Medulla oblongata (tissue), 1 donor: ENCODE measurements at regions not wholly inside any gene's neighbourhood (a gene's known extent, or its start where the extent isn't known, plus 50 kb on each side); places are given as distances from the start of the nearest gene placed in this dataset.
"Not testable (repeated sequence)": the region's sequence is repeated elsewhere in the genome, so short reads cannot be mapped to it uniquely, and the experiment has no call there.

ENCODE experiments used
- DNase-seq: peaks from one replicate; pipeline ENCODE4 v3.0.0-alpha.2; 2015; ENCODE audit errors: extremely low spot score

- no peak for DNase-seq
Observed at GRCh38 chrY:20042993-20043392, 298.5 kb upstream of the KDM5D start.

GRCh38 chrY:20025676-20026075 is 281.1 kb upstream of the KDM5D start:
- DNase-seq: no peak

- DNase-seq: not testable (repeated sequence)
Observed at GRCh38 chrY:19993410-19993809, 248.9 kb upstream of the KDM5D start.

- DNase-seq: no peak
Observed at GRCh38 chrY:19973012-19973411, 228.5 kb upstream of the KDM5D start.

GRCh38 chrY:19947702-19948101 is 203.2 kb upstream of the KDM5D start:
- DNase-seq: no peak

GRCh38 chrY:19899011-19899410 is 154.5 kb upstream of the KDM5D start:
- DNase-seq: no peak

GRCh38 chrY:19892076-19892964 is 147.8 kb upstream of the KDM5D start:
- peak; percentile 18 for DNase-seq

- no peak for DNase-seq
Observed at GRCh38 chrY:19882145-19882544, 137.6 kb upstream of the KDM5D start.

GRCh38 chrY:19869715-19870114 is 125.2 kb upstream of the KDM5D start:
- DNase-seq: no peak

- DNase-seq: no peak
Observed at GRCh38 chrY:19869281-19869680, 124.8 kb upstream of the KDM5D start.

GRCh38 chrY:19868647-19869046 is 124.1 kb upstream of the KDM5D start:
- DNase-seq: no peak

GRCh38 chrY:19856474-19857135 is 112.1 kb upstream of the KDM5D start:
- no peak for DNase-seq

- DNase-seq: no peak
Observed at GRCh38 chrY:19842972-19843371, 98.4 kb upstream of the KDM5D start.

GRCh38 chrY:19824136-19824535 is 79.6 kb upstream of the KDM5D start:
- DNase-seq: no peak

- no peak for DNase-seq
Observed at GRCh38 chrY:19818546-19818945, 74.0 kb upstream of the KDM5D start.

- peak; percentile 24 for DNase-seq
Observed at GRCh38 chrY:19816920-19817319, 72.4 kb upstream of the KDM5D start.

GRCh38 chrY:19816053-19816823 is 71.7 kb upstream of the KDM5D start:
- no peak for DNase-seq
